H1 (cell line): ENCODE measurements at regions not wholly inside any gene's neighbourhood (a gene's known extent, or its start where the extent isn't known, plus 50 kb on each side); places are given as distances from the start of the nearest gene placed in this dataset.

Experiments used
- CTCF ChIA-PET: fragments of 300-600 bp; sonication (Branson Sonifier 250); formaldehyde crosslinking; loops from one replicate; lab custom pipeline; 2021; ENCODE audit not compliant: partially characterized antibody; lab: Charles Lee
- POLR2A ChIA-PET: fragments of 300-600 bp; sonication (Branson Sonifier 250); formaldehyde crosslinking; loops from one replicate; lab custom pipeline; 2021; ENCODE audit warnings: inconsistent platforms; ENCODE audit not compliant: partially characterized antibody; lab: Charles Lee
- DNase-seq, 2 experiments: peaks; one replicate each; pipeline versions ENCODE4 v3.0.0 to v3.0.0-alpha.2; 2010 to 2022; ENCODE audit warnings: low spot score in 2 of 2, low read depth in 1 of 2, mixed read lengths in 1 of 2
- FAIRE-seq: peaks from 2 replicates; lab custom pipeline; 2011; peaks lifted over from hg19 to GRCh38; lab: Jason Lieb, UNC
- H2AFZ ChIP-seq: 2 replicates; pipeline ENCODE4 v1.8.1; 2012; ENCODE audit warnings: low read length, inconsistent platforms
- H2AK5ac ChIP-seq: 2 replicates; pipeline ENCODE4 v1.6.1; 2013; ENCODE audit warnings: low read depth, low read length
- H2BK120ac ChIP-seq: replicated peaks from 2 replicates; pipeline ENCODE3; 2013; ENCODE audit warnings: low read depth, low read length, inconsistent platforms
- H2BK12ac ChIP-seq: 2 replicates; pipeline ENCODE4 v1.6.1; 2013; ENCODE audit warnings: low read depth, low read length
- H2BK15ac ChIP-seq: 2 replicates; pipeline ENCODE4 v1.6.1; 2013; ENCODE audit warnings: low read length
- H2BK20ac ChIP-seq: 2 replicates; pipeline ENCODE4 v1.6.1; 2013; ENCODE audit warnings: low read length
- H2BK5ac ChIP-seq: 2 replicates; pipeline ENCODE4 v1.6.1; 2013; ENCODE audit warnings: low read depth, low read length
- H3K14ac ChIP-seq: 2 replicates; pipeline ENCODE4 v1.6.1; 2013; ENCODE audit warnings: inconsistent platforms; ENCODE audit not compliant: insufficient read length
- H3K18ac ChIP-seq: 2 replicates; pipeline ENCODE4 v1.6.1; 2013; ENCODE audit warnings: low read length; ENCODE audit errors: extremely low read depth
- H3K23ac ChIP-seq: 2 replicates; pipeline ENCODE4 v1.6.1; 2013; ENCODE audit warnings: inconsistent platforms; ENCODE audit not compliant: insufficient read length
- H3K23me2 ChIP-seq: 2 replicates; pipeline ENCODE4 v1.6.1; 2013; ENCODE audit warnings: low read depth, low read length
- H3K27ac ChIP-seq: 2 replicates; pipeline ENCODE4 v1.6.1; 2011; ENCODE audit warnings: low read depth, low read length, inconsistent platforms
- H3K27me3 ChIP-seq, 4 experiments: replicated peaks in 1 of 4; 1 replicate in 1 of 4; 2 replicates in 3 of 4; pipeline versions ENCODE4 v1.6.1 to v1.8.1; 2011 to 2013; ENCODE audit warnings: low read length in 3 of 4, mild to moderate bottlenecking in 3 of 4, inconsistent platforms in 2 of 4, mixed read lengths in 2 of 4, moderate library complexity in 1 of 4; ENCODE audit not compliant: control insufficient read depth in 3 of 4, insufficient read depth in 3 of 4; ENCODE audit errors: extremely low read depth in 1 of 4
- H3K36me3 ChIP-seq, 4 experiments: 2 replicates each; pipeline versions ENCODE4 v1.6.1 to v1.8.1; 2011 to 2013; ENCODE audit warnings: mild to moderate bottlenecking in 4 of 4, low read length in 3 of 4, moderate library complexity in 2 of 4, control low read depth in 1 of 4, inconsistent platforms in 1 of 4; ENCODE audit not compliant: insufficient read depth in 4 of 4, control insufficient read depth in 2 of 4
- H3K4ac ChIP-seq: replicated peaks from 2 replicates; pipeline ENCODE3; 2013; ENCODE audit warnings: low read length, low read depth, mixed read lengths, inconsistent platforms; ENCODE audit not compliant: insufficient read length
- H3K4me1 ChIP-seq, 4 experiments: replicated peaks in 1 of 4; 1 replicate in 1 of 4; 2 replicates in 3 of 4; pipeline versions ENCODE4 v1.6.1 to v1.8.1; 2011 to 2013; ENCODE audit warnings: low read length in 3 of 4, inconsistent platforms in 2 of 4, mixed read lengths in 1 of 4; ENCODE audit not compliant: insufficient read depth in 4 of 4, control insufficient read depth in 3 of 4
- H3K4me2 ChIP-seq, 2 experiments: 2 replicates each; pipeline versions ENCODE4 v1.6.1 to v1.8.1; 2011 to 2013; ENCODE audit warnings: low read depth in 2 of 2, low read length in 2 of 2, control low read depth in 1 of 2, inconsistent platforms in 1 of 2, mild to moderate bottlenecking in 1 of 2; ENCODE audit not compliant: insufficient read depth in 1 of 2
- H3K4me3 ChIP-seq, 4 experiments: fragments of 200-600, 300-600 bp in 1 of 4; sonication (generic), shearing (Covaris generic), sonication (Bioruptor Twin) in 1 of 4; 2 replicates each; pipeline versions ENCODE4 v1.5.1 to v1.8.1; 2011 to 2016; ENCODE audit warnings: low read length in 4 of 4, low read depth in 3 of 4, control low read depth in 2 of 4, inconsistent platforms in 2 of 4, mild to moderate bottlenecking in 2 of 4, mixed read lengths in 1 of 4, moderate library complexity in 1 of 4; ENCODE audit not compliant: insufficient read depth in 2 of 4; ENCODE audit errors: extremely low read depth in 1 of 4
- H3K56ac ChIP-seq: replicated peaks from 2 replicates; pipeline ENCODE3; 2013; ENCODE audit warnings: low read depth, mild to moderate bottlenecking, mixed read lengths, low read length, inconsistent platforms; ENCODE audit not compliant: insufficient read length
- H3K79me1 ChIP-seq: 2 replicates; pipeline ENCODE4 v1.6.1; 2013; ENCODE audit warnings: low read depth, low read length, control low read depth
- H3K79me2 ChIP-seq, 2 experiments: 2 replicates each; pipeline versions ENCODE4 v1.6.1 to v1.8.1; 2012 to 2013; ENCODE audit warnings: low read length in 2 of 2, mild to moderate bottlenecking in 2 of 2, inconsistent platforms in 1 of 2; ENCODE audit not compliant: insufficient read depth in 2 of 2, control insufficient read depth in 1 of 2
- H3K9ac ChIP-seq, 4 experiments: replicated peaks in 1 of 4; 1 replicate in 1 of 4; 2 replicates in 3 of 4; pipeline versions ENCODE4 v1.6.1 to v1.8.1; 2011 to 2013; ENCODE audit warnings: low read depth in 3 of 4, low read length in 3 of 4, control low read depth in 2 of 4, mild to moderate bottlenecking in 2 of 4, moderate library complexity in 2 of 4, inconsistent platforms in 1 of 4; ENCODE audit errors: extremely low read depth in 1 of 4
- H3K9me3 ChIP-seq, 2 experiments: 2 replicates each; pipeline versions ENCODE4 v1.6.1 to v1.8.1; 2012 to 2013; ENCODE audit warnings: mild to moderate bottlenecking in 2 of 2, moderate library complexity in 2 of 2, control low read depth in 1 of 2, inconsistent platforms in 1 of 2, low read depth in 1 of 2, low read length in 1 of 2, mixed read lengths in 1 of 2; ENCODE audit not compliant: insufficient read depth in 2 of 2
- H4K20me1 ChIP-seq, 2 experiments: replicated peaks in 1 of 2; 2 replicates each; pipeline versions ENCODE3 to v1.8.1; 2011 to 2013; ENCODE audit warnings: inconsistent platforms in 2 of 2, low read length in 2 of 2, mild to moderate bottlenecking in 1 of 2; ENCODE audit not compliant: insufficient read depth in 2 of 2, control insufficient read depth in 1 of 2
- H4K5ac ChIP-seq: 2 replicates; pipeline ENCODE4 v1.6.1; 2013; ENCODE audit warnings: low read length, low read depth, mixed read lengths, inconsistent platforms; ENCODE audit not compliant: insufficient read length
- H4K8ac ChIP-seq: 2 replicates; pipeline ENCODE4 v1.8.0; 2013; ENCODE audit warnings: mild to moderate bottlenecking, moderate library complexity, low read length, inconsistent platforms; ENCODE audit not compliant: insufficient read depth; ENCODE audit errors: extremely low read depth
- H4K91ac ChIP-seq: replicated peaks from 2 replicates; pipeline ENCODE3; 2013; ENCODE audit warnings: low read length, mixed read lengths, inconsistent platforms; ENCODE audit not compliant: insufficient read length
- CBX8 ChIP-seq: fragments of 300-800, 300-1000 bp; sonication (generic); IDR thresholded peaks from 2 replicates; pipeline ENCODE4 v1.7.1; 2016; ENCODE audit warnings: low read depth, low read length, borderline replicate concordance
- CHD1 ChIP-seq: IDR thresholded peaks from 2 replicates; pipeline ENCODE4 v1.6.1; 2012; ENCODE audit warnings: low read depth, low read length, improper control_type of control experiment
- FOSL1 ChIP-seq: IDR thresholded peaks from 2 replicates; pipeline ENCODE4 v1.6.1; 2011; ENCODE audit warnings: mild to moderate bottlenecking, low read depth, low read length, moderate library complexity; ENCODE audit not compliant: insufficient read depth
- KDM1A ChIP-seq: fragments of 200-600, 300-600 bp; sonication (generic); IDR thresholded peaks from 2 replicates; pipeline ENCODE4 v1.7.1; 2016; ENCODE audit warnings: mild to moderate bottlenecking, low read length, borderline replicate concordance
- KDM4A ChIP-seq: IDR thresholded peaks from one replicate; pipeline ENCODE4 v1.7.1; 2012; ENCODE audit warnings: low read depth, mild to moderate bottlenecking, moderate library complexity, low read length, inconsistent platforms; ENCODE audit not compliant: severe bottlenecking
- SRF ChIP-seq: IDR thresholded peaks from 2 replicates; pipeline ENCODE4 v1.6.1; 2011; ENCODE audit warnings: mild to moderate bottlenecking, low read depth, low read length, moderate library complexity
- WGBS, 2 experiments: shearing (Covaris generic) in 1 of 2; methylation state at CpG; one replicate each; pipeline versions ENCODE4 v1.1.6 to v1.1.7; 2013 to 2015; ENCODE audit warnings: low lambda C conversion rate in 2 of 2, mixed read lengths in 2 of 2, inconsistent platforms in 1 of 2, low coverage in 1 of 2, missing lambda C conversion rate in 1 of 2; ENCODE audit not compliant: insufficient replicate concordance in 2 of 2, insufficient coverage in 1 of 2, insufficient read length in 1 of 2; ENCODE audit errors: extremely low coverage in 1 of 2, missing lambda C conversion rate in 1 of 2; 5-methylcytosine and 5-hydroxymethylcytosine counted together

- H3K9me3 ChIP-seq, result no peaks in the 10 kb centered on the region
- no peaks in the 10 kb centered on the region for H3K27me3 ChIP-seq
- H3K18ac ChIP-seq, result no peak overlapping the region
- H4K20me1 ChIP-seq, result no peaks in the 10 kb centered on the region
- ChIA-PET POLR2A (interaction anchor here (0.9 kb wide), 1 partner anchor 9 kb away, joined by 3 read pairs; no protein-coding TSS in a partner anchor), CTCF (interaction anchor here (0.7 to 4.7 kb wide), 7 partner anchors 13 to 202 kb away, joined by 3 to 41 read pairs (median 5); no protein-coding TSS in a partner anchor)
- H3K79me2 ChIP-seq, result no peaks in the 10 kb centered on the region
- DNase-seq (no peak), FAIRE-seq (no peak)
- no peak overlapping the region for H2AK5ac ChIP-seq
- H3K4me1 ChIP-seq, result peaks cover 0 to under 1% (median 0%) of the 10 kb centered on the region in 4 experiments; a peak in 1 of 7 replicates
- no peak overlapping the region for H2BK120ac ChIP-seq
- no peak overlapping the region for H3K27ac ChIP-seq
- no peaks in the 10 kb centered on the region for H3K36me3 ChIP-seq
- H4K5ac ChIP-seq, result no peak overlapping the region
- H3K14ac ChIP-seq, result no peak overlapping the region
- no peak overlapping the region for H3K4me3 ChIP-seq
- no peaks in the 10 kb centered on the region for H3K23me2 ChIP-seq
- no peak overlapping the region for H4K91ac ChIP-seq
- H2AFZ ChIP-seq, result no peak overlapping the region
- 94% methylated on average over 5 of the region's 5 CpGs; no CpG with 5 or more reads in 1 of the 2 experiments for WGBS, 2 experiments
- no peak overlapping the region for H3K9ac ChIP-seq
- no peak overlapping the region for H3K23ac ChIP-seq
- H3K56ac ChIP-seq, result no peak overlapping the region
- no peak overlapping the region for H2BK15ac ChIP-seq
- H2BK5ac ChIP-seq, result no peak overlapping the region
- H3K4ac ChIP-seq, result no peak overlapping the region
- H2BK12ac ChIP-seq, result no peak overlapping the region
- H2BK20ac ChIP-seq, result no peak overlapping the region
- no peak overlapping the region for H4K8ac ChIP-seq
- H3K4me2 ChIP-seq, result no peak overlapping the region
- no peaks in the 10 kb centered on the region for H3K79me1 ChIP-seq
- no peak for TF ChIP-seq FOSL1
- TF ChIP-seq CBX8, result no peak
- no peak for TF ChIP-seq CHD1
- no peak for TF ChIP-seq SRF
- TF ChIP-seq KDM1A, result no peak
- TF ChIP-seq KDM4A, result no peak
Observed at GRCh38 chr2:41884718-41885117, 163.1 kb upstream of the PKDCC start.
